ENCODE measurements at regions not wholly inside any gene's neighbourhood (a gene's known extent, or its start where the extent isn't known, plus 50 kb on each side); places are given as distances from the start of the nearest gene placed in this dataset.

GRCh38 chr15:98476559-98476958 lies 171.8 kb upstream of the IGF1R start:
- DNase-seq (ENCODE audit: low spot score), result no peak

DNA sequence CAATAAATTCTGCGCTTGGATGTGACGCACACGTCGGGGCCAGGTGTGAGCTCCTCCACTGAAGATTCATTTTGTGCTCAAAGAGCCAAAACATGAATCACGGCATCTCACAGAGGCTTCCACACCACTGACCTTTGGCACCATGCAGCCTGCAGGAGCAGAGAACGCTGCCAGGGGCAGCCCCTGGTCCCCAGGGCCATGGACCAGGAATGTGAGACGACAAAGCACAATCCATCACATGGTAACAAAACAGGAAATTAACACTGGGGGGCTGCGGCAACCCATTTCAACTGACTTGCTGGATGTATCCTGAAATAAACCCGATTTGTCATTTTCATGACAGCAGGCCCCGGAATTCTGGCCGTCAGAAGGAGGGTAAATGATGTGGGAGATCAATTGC lies 167.5 kb upstream of the IGF1R start:
- no peak for DNase-seq (ENCODE audit: low spot score)

GRCh38 chr15:98483575-98484130 lies 164.7 kb upstream of the IGF1R start:
- DNase-seq (ENCODE audit: low spot score), result no peak

DNA sequence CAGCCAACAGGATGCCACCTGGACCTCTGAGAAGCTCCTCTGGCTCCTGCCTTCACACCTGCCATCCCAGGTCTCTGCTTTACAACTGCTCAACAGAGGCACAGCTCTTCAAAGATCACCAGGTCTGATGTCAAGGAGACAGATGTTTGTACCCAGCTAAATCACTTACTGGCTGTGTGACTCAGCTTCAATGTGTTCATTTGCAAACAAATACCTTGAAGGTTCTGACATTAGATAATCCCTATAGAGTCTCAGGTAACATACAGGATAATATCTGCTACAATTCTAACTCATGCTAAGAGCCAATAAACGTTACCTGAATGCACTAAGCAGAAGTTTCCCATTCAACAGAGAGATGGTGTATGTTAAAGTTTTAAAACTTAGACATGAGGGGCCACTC lies 163.4 kb upstream of the IGF1R start:
- no peak for DNase-seq (ENCODE audit: low spot score)

- DNase-seq (ENCODE audit: low spot score), result peak; percentile 21
Measured at GRCh38 chr15:98485451-98485850, 162.9 kb upstream of the IGF1R start.

- no peak for DNase-seq (ENCODE audit: low spot score)
Measured at GRCh38 chr15:98493966-98494511, 154.3 kb upstream of the IGF1R start.

DNA sequence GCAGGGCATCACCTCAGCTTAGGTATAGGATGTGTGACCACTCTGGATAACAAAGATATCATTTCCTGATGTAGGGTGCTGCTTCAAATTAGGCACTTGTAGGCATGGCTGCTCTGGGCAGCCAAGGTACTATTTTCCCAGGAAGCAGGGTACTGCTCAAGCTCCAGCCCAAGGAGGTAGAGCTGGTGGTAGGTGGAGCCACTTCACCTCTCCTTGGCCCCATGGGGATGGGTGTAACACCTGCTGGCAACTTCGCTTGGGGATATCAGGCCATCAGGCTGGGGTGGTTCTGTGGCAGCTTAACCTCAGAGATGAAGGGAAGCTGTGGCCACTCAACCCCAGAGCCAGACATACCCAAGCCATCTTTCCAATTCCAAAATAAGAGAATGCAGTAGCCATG lies 147.1 kb upstream of the IGF1R start:
- no peak for DNase-seq (ENCODE audit: low spot score)

- DNase-seq (ENCODE audit: low spot score), result no peak
Measured at GRCh38 chr15:98501632-98502031, 146.7 kb upstream of the IGF1R start.

DNA sequence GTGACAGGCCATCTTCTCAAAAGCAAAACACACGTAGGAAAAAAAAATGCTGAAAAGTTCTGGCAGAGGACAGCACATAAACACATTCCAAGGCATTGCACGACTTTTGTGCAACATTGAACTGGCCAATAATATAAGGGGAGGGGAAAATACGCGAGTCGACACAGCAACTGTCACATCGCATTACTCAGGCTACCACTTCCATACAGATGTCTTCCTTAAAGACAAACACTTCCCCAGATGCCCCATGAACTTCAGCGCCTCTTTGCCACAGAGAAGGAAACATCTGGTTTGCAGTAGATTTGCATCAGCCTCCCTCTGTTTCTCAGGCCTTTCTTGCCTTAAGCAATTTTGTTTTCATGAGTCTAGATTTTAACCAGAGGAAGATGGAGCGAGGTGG lies 144.4 kb upstream of the IGF1R start:
- no peak for DNase-seq (ENCODE audit: low spot score)

DNA sequence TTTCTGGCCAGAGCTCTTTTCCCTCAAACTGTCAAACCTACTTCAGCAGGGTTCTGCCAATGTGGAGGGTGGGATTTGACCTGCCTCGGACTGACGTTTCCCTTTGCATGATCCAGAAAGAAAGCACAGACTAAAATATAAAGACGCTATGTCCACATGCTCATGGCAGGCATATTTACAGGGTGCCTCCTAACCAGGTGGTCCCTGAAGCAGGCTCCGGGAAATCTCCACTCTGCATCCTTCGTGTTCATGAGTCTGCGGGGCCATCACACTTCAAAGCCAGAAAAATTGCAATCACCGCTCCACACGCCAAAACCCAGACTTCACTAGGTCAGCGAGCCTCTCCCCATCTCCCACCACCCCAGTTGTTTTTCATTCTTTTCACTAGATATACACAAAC lies 143.3 kb upstream of the IGF1R start:
- DNase-seq (ENCODE audit: low spot score), result no peak

DNA sequence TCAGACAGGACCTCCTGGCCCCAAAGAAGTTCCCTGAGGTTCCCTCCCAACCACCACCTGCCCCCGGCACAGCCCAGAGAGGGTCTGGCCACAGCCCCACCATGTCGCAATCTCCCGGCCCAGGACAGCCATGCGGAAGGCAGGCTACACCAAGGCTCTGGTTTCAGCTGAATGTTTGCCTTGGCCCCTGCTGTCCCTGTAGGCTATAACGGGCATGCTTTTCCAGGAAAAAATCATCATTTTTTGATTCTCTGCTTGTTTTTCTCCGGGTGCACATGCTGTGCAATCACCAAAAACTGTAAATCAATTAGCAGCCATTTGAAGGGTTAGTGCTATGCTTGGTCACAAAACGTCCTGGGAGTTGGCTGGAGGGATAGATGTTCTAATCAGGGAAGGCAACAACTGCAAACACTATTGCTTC lies 142.7 kb upstream of the IGF1R start:
- DNase-seq (ENCODE audit: low spot score), result no peak

DNA sequence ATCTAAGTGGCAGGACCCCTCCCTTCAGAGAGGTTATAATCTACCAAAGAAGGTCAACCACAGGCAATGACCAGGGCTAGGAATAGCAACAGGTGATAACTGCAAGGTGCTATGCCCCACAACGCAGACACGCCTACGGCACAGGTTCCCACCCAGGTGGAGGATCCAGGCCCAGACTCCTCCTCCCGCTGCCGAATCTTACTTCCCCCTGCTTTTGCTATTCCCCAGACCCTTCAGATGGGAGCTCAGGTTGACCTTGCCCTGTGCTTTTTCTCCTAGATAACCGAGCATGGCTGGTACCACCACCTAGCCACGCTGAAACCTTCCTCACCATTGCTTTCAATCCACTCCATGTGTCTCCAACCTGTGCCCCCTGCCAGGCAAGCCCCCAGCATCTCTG lies 142.2 kb upstream of the IGF1R start:
- no peak for DNase-seq (ENCODE audit: low spot score)

- no peak for DNase-seq (ENCODE audit: low spot score)
Measured at GRCh38 chr15:98506711-98507110, 141.6 kb upstream of the IGF1R start.

DNA sequence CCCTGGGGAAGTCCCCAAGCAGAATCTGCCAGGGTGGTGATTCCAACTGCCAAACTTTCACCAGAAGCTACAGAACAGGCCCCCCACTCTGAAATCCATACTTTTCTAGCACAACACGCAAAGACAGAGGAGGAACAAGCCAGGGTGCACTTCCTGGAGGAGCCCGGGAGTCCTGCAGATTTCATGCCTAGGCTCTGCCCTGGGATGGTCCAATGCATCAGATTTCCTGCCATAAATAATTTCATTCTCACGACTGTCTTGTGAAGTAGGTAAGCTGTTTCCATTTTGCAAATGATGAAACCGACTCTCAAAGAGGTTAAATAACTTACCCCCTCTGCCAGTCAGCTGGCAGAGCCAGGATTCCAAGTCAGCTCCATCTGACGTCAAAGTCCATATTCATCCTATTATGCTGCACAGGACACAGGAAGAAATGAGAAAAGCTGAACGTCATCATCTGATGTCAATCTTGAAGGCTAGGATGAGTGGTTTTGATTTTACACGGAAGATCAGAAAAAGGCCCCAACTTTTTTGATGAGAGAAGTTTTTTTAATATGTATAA lies 134.8 kb upstream of the IGF1R start:
- no peak for DNase-seq (ENCODE audit: low spot score)

DNA sequence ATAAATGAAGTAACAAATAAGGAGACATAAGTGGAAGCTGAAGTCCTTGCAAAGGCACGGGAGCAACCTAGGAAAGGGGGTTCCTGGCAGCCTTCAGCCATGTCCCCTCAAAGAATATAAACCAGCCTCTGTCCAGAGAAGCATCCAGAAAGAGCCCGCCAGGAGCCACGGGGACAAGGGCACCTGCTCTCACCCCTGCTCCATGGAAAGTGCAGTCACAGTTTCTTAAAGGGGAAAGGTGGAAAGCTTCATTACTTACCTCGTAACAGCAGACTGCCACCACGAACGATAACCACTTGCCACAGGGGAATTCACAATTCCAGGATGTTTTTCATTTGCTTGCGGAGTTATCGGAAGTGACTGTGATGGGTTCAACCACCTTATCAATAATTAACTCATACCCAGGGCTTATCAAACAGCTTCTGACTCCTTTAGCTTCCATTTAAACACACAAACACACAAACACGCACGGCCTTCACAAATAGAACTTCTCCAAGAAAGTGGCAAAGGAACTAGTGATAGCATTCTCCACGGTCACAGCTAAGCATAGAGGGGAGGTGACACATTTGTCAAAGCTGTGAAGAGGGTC lies 134.2 kb upstream of the IGF1R start:
- DNase-seq (ENCODE audit: low spot score), result no peak

- peak; percentile 84 for DNase-seq (ENCODE audit: low spot score)
Measured at GRCh38 chr15:98518823-98519561, 129.3 kb upstream of the IGF1R start.

- DNase-seq (ENCODE audit: low spot score), result no peak
Measured at GRCh38 chr15:98519767-98520550, 128.4 kb upstream of the IGF1R start.

- DNase-seq (ENCODE audit: low spot score), result no peak
Measured at GRCh38 chr15:98522127-98522526, 126.2 kb upstream of the IGF1R start.

DNA sequence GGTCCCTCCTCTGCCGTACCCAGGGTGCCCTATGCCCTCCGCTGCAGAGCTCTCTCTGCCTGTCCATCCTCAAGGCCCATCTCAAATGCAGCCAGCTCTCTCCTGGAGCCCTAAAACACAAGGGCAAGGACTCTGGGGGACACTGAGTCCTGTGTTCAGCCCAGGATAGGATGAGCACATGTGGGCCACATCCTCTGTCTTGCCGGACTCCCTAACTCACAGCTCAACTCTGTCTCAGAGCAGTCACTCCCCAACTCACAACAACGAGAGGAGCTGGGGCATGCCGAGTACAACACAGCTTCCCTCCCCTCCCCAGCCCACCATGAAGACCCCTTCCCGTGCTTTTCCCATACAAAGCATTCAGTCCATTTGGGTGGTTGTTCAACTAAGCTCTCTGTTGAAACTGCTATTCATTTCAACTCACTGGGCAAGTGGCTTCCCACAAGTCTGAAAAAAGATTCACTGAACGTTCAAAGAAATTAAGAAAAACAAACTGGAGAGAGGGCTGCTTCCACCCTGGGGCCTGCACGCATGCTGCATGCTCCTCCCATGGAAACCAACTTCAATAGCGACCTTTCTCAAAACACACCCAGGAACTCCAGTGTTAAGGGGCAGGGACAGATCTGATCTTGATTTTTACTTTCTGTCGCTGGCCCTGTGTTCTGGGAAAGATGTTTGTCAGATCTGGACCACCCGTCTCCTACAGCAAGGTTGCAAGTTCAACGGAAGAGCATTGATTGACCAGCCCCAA lies 124.3 kb upstream of the IGF1R start:
- no peak for DNase-seq (ENCODE audit: low spot score)

DNA sequence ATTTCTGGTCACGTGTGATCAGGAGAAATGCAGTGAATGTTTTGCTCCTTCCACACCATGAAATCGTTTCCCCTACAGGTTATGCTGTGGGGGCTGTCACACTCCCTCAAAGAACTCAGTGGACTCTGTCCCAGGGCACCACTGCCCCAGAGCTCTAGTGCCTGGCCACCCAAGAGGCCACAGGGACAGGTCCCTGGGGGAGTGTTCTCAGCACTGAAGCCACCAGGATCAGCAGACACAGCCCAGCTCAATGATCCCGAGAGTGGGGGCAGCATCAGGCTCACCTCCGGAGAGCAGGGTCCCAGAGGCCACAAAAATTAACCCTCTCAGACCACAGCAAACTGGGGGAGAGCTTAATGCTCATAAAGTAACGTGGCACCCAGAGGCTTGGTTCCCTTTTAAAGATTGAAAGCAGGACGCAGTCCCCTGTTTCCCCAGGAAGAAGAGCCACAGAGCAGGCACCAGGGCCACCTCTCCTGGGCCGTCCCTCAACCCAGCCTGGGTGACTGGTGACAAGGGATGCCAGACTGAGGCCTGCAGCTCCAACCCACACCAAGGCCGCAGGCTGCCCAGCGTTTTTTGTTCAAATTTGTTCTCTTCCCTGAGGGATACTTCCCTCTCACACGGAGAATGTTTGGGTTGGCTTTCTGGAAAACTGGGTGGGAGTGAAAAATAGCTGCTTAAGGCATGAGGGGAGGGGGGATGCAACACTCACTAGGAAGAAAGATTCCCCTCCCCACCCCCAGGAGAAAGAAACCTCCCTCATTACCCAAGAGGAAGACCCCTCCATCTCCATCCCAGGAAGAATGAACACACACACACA lies 123.3 kb upstream of the IGF1R start:
- no peak for DNase-seq (ENCODE audit: low spot score)

DNA sequence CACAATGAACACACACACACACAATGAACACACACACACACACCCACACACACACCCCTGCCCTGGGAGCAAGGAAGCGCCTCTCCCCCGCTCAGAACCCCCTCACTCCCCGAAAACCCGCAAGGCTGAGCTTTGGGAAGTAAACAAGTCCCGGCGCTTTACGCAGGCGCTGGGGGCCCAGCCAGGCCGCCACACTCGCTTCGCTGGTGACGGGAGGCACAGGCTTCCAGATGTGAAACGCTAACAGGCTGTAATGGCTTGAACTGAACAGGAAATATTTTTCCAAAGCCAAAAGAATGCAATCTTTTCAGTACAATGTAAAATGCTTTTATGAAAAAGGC lies 122.7 kb upstream of the IGF1R start:
- DNase-seq (ENCODE audit: low spot score), result no peak
